Type B pancreatic cell (in vitro differentiated cells): ENCODE measurements at regions not wholly inside any gene's neighbourhood (a gene's known extent, or its start where the extent isn't known, plus 50 kb on each side); places are given as distances from the start of the nearest gene placed in this dataset.
A peak's percentile ranks its signal among the peaks of the same experiment; 100 is the strongest.

Experiments used
- DNase-seq: peaks from one replicate; pipeline ENCODE4 v3.0.0; 2021; ENCODE audit warnings: mixed read lengths; ENCODE audit not compliant: unreplicated experiment; ENCODE audit errors: extremely low spot score
- H3K27ac Mint-ChIP-seq: 2 replicates; pipeline ENCODE4 v1.8.0; 2021; ENCODE audit warnings: mild to moderate bottlenecking, mixed read lengths
- H3K27me3 Mint-ChIP-seq: 2 replicates; pipeline ENCODE4 v1.8.0; 2021; ENCODE audit warnings: mixed read lengths
- H3K36me3 Mint-ChIP-seq: 2 replicates; pipeline ENCODE4 v1.8.0; 2021; ENCODE audit warnings: mixed read lengths
- H3K4me1 Mint-ChIP-seq: one replicate; pipeline ENCODE4 v1.8.0; 2021; ENCODE audit warnings: mixed read lengths; ENCODE audit not compliant: unreplicated experiment
- H3K4me3 Mint-ChIP-seq: 2 replicates; pipeline ENCODE4 v1.8.0; 2021; ENCODE audit warnings: mild to moderate bottlenecking, mixed read lengths
- H3K9me3 Mint-ChIP-seq: 2 replicates; pipeline ENCODE4 v1.8.0; 2021; ENCODE audit warnings: mixed read lengths
- CTCF ChIP-seq: fragments of 200-600 bp; sonication (generic); conservative IDR thresholded peaks from 2 replicates; pipeline ENCODE4 v1.5.0; 2021; ENCODE audit warnings: antibody characterized with exemption, mild to moderate bottlenecking

GRCh38 chrX:93422693-93423092 lies 250.7 kb downstream of the NAP1L3 start:
- H3K27me3 Mint-ChIP-seq = no peaks in the 10 kb centered on the region
- TF ChIP-seq CTCF = peak; percentile 84
- DNase-seq = no peak
- no peaks in the 10 kb centered on the region for H3K36me3 Mint-ChIP-seq
- peaks cover 11% of the 10 kb centered on the region for H3K4me1 Mint-ChIP-seq
- no peak overlapping the region for H3K4me3 Mint-ChIP-seq
- H3K9me3 Mint-ChIP-seq = no peaks in the 10 kb centered on the region
- no peak overlapping the region for H3K27ac Mint-ChIP-seq

DNA sequence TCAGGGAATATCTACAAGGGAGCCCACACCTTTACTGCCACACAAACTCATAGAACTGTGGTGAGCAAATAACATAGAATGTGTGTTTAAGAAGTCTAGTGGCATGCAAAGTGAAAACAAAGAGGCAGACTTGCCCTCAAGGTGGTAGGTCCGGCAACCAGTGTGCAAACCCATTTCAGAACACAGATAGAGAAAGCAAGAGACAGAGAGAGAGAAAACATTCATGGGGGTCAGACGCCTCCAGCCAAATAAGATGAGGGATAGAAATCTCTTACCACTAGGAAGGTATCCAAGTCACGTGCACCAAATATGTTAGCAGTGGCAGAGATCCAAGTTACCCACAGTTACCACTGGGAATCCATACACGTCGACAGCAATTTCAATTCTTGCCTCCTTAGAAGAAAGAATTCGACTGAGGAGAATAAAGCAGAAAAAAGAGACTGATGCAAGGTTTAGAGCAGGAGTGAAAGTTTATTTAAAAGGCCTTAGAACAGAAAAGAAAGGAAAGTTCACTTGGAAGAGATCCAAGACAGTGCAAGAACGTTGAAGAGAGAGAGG lies 252.8 kb downstream of the NAP1L3 start:
- no peak overlapping the region for H3K4me3 Mint-ChIP-seq
- no peak overlapping the region for H3K27ac Mint-ChIP-seq
- TF ChIP-seq CTCF = no peak

DNA sequence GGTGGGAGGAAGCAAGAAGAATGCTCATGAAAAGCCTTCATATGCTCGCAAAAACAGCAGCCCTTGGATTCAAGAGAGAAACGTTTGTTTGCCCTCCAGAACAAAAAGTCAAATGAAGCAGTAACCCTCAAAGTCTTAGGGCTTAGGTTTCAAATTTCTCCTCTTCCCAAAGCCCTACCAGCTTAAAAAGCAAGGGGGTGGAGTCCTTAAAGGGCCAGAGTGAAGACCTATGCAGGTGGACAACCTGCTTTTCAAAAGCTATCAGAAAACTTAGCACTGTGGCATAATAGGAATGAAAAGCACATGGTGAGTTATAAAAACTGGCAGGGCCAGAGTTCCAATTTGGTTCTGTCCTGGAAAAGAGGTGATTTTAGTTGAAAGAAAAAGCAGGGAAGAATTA lies 253.3 kb downstream of the NAP1L3 start:
- no peak for DNase-seq
- H3K9me3 Mint-ChIP-seq = no peaks in the 10 kb centered on the region
- no peak for TF ChIP-seq CTCF
- H3K27ac Mint-ChIP-seq = no peak overlapping the region
- no peaks in the 10 kb centered on the region for H3K27me3 Mint-ChIP-seq
- H3K4me3 Mint-ChIP-seq = no peak overlapping the region
- peaks cover 11% of the 10 kb centered on the region for H3K4me1 Mint-ChIP-seq
- H3K36me3 Mint-ChIP-seq = no peaks in the 10 kb centered on the region

More for the DNA sequence above, 252.8 kb downstream of the NAP1L3 start:
- Mint-ChIP-seq H3K27me3 (no peaks in the 10 kb centered on the region), H3K9me3 (no peaks in the 10 kb centered on the region), H3K36me3 (no peaks in the 10 kb centered on the region), H3K4me1 (peaks cover 11% of the 10 kb centered on the region)
- no peak for DNase-seq

DNA sequence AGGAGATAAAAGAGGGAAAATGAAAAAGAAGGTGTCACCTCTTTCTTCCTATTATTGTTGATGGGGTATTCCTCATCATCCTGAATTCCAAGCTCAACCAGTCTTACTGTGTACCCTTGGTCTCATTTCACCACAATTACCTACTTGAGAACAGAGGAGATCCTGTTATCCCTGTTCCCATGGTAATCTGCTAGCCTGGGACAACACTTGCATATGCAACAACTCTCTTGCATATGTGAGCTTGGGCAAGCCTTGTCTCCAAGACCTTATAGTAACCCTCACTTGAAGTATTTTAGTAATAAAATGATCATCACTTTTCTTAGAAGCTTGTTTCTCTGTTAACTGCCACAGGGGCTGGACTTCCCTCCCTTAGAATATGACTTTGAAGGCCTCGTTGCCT lies 253.7 kb downstream of the NAP1L3 start:
- no peak overlapping the region for H3K27ac Mint-ChIP-seq

DNA sequence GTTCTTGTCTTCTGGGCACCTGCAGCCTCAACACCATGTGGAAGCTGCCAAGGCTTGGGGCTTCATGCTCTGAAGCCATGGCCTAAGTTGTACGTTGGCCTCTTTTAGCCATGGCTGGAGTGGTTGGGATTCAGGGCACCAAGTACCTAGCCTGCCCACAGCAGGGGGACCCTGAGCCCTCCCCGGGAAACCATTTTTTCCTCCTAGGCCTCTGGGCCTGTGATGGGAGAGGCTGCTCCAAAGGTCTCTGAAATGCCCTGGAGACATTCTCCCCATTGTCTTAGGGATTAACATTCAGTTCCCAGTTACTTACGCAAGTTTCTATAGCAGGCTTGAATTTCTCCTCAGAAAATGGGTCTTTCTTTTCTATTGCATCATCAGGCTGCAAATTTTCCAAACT lies 269.3 kb downstream of the NAP1L3 start:
- TF ChIP-seq CTCF = no peak
- Mint-ChIP-seq H3K36me3 (peaks cover 3% of the 10 kb centered on the region), H3K27ac (no peak overlapping the region), H3K27me3 (no peaks in the 10 kb centered on the region), H3K9me3 (peaks cover 16% of the 10 kb centered on the region), H3K4me1 (no peaks in the 10 kb centered on the region), H3K4me3 (no peak overlapping the region)
- DNase-seq = no peak

More for the DNA sequence above, 253.7 kb downstream of the NAP1L3 start:
- Mint-ChIP-seq H3K9me3 (no peaks in the 10 kb centered on the region), H3K36me3 (no peaks in the 10 kb centered on the region), H3K4me1 (peaks cover 11% of the 10 kb centered on the region), H3K4me3 (no peak overlapping the region), H3K27me3 (no peaks in the 10 kb centered on the region)
- TF ChIP-seq CTCF = no peak
- DNase-seq = no peak

DNA sequence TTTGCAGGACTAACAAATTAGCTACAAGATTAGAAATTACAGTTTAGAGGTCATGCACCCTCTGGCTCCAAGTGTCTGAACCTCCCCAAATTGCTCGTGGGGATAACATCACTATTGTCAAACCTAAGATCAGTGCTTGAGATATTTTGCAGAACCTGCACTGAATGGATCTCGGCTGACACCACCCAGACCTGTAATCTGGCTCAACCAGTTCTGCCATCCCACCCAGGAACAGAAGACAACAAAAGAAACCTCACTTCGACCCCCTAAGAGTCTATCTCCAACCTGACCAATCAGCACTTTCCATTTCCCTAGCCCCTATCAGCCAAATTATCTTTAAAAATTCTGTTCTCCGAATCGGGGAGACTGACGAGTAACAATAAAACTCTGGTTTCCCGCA lies 318.7 kb downstream of the NAP1L3 start:
- Mint-ChIP-seq H3K27ac (peak overlapping the region; percentile 92), H3K9me3 (no peaks in the 10 kb centered on the region), H3K4me1 (peaks cover 14% of the 10 kb centered on the region), H3K27me3 (no peaks in the 10 kb centered on the region), H3K4me3 (peak overlapping the region; percentile 78), H3K36me3 (no peaks in the 10 kb centered on the region)
- DNase-seq = no peak
- TF ChIP-seq CTCF = no peak
